K562 (cell line): ENCODE measurements at regions not wholly inside any gene's neighbourhood (a gene's known extent, or its start where the extent isn't known, plus 50 kb on each side); places are given as distances from the start of the nearest gene placed in this dataset.

ENCODE experiments used
- ATAC-seq: fragments of 200-7000 bp; cut with Tn5 transposase; 3 replicates; pipeline ENCODE4 v1.9.1; 2020; ENCODE audit warnings: moderate library complexity
- BruUV-seq: library from RNA; stranded (reverse); fragments of 400-500 nt; replicated peaks from 2 replicates; lab custom pipeline; 2021; lab: Mats Ljungman, UMichigan
- CTCF ChIA-PET: fragments of 300-600 bp; formaldehyde crosslinking; extraction: SDS; loops from one replicate; lab custom pipeline; 2021; ENCODE audit warnings: low intra/inter-chr PET ratio; lab: Yijun Ruan, JAX
- POLR2A ChIA-PET: fragments of 300-600, 350-650 bp; sonication (Branson Sonifier 250); formaldehyde crosslinking; extraction: SDS; loops from one replicate; lab custom pipeline; 2021; ENCODE audit warnings: antibody characterized with exemption, inconsistent platforms; lab: Yijun Ruan, JAX
- DNase-seq, 4 experiments: peaks; one replicate each; pipeline versions ENCODE4 v3.0.0 to v3.0.0-alpha.2; 2011 to 2018; ENCODE audit warnings: low spot score in 3 of 4, mixed read lengths in 3 of 4; ENCODE audit errors: extremely low read depth in 1 of 4
- FAIRE-seq: peaks from 2 replicates; lab custom pipeline; 2011; peaks lifted over from hg19 to GRCh38; lab: Jason Lieb, UNC
- H2AFZ ChIP-seq: 2 replicates; pipeline ENCODE4 v1.6.0; 2011; ENCODE audit warnings: low read depth, low read length, control low read depth, inconsistent platforms
- H3K27ac ChIP-seq: fragments of 200-600 bp; 3 replicates; pipeline ENCODE4 v1.8.0; 2011; ENCODE audit warnings: low read depth, mild to moderate bottlenecking, control low read depth, inconsistent platforms, low read length, moderate library complexity, mixed read lengths; ENCODE audit errors: extremely low read depth
- H3K27me3 ChIP-seq, 2 experiments: fragments of 300-600 bp in 1 of 2; 2 replicates in 1 of 2; 3 replicates in 1 of 2; pipeline versions ENCODE4 v1.6.0 to v1.8.0; 2011; ENCODE audit warnings: inconsistent platforms in 2 of 2, low read length in 2 of 2, mild to moderate bottlenecking in 1 of 2, mixed read lengths in 1 of 2, moderate library complexity in 1 of 2; ENCODE audit not compliant: control insufficient read depth in 2 of 2, insufficient read depth in 2 of 2
- H3K36me3 ChIP-seq: fragments of 300-600 bp; 3 replicates; pipeline ENCODE4 v1.8.0; 2011; ENCODE audit warnings: mild to moderate bottlenecking, low read length, inconsistent platforms; ENCODE audit not compliant: control insufficient read depth, insufficient read depth
- H3K4me1 ChIP-seq, 2 experiments: fragments of 200-600 bp in 1 of 2; replicated peaks in 1 of 2; 2 replicates in 1 of 2; 3 replicates in 1 of 2; pipeline versions ENCODE4 v1.5.1 to v1.8.0; 2011; ENCODE audit warnings: inconsistent platforms in 2 of 2, low read length in 2 of 2, mild to moderate bottlenecking in 1 of 2, mixed read lengths in 1 of 2, moderate library complexity in 1 of 2; ENCODE audit not compliant: control insufficient read depth in 2 of 2, insufficient read depth in 2 of 2
- H3K4me2 ChIP-seq: 2 replicates; pipeline ENCODE4 v1.6.1; 2011; ENCODE audit warnings: low read length, control low read depth, inconsistent platforms, mixed read lengths; ENCODE audit not compliant: insufficient read depth
- H3K4me3 ChIP-seq: fragments of 200-600 bp; sonication (generic), shearing (Covaris generic); 2 replicates; pipeline ENCODE4 v1.5.1; 2016; ENCODE audit warnings: control low read depth, inconsistent platforms
- H3K79me2 ChIP-seq: fragments of 200-600 bp; 3 replicates; pipeline ENCODE4 v1.8.0; 2011; ENCODE audit warnings: low read length, inconsistent platforms; ENCODE audit not compliant: control insufficient read depth, insufficient read depth
- H3K9ac ChIP-seq, 2 experiments: 2 replicates each; pipeline versions ENCODE4 v1.6.0 to v1.6.1; 2011; ENCODE audit warnings: low read depth in 2 of 2, low read length in 2 of 2, control low read depth in 1 of 2, inconsistent platforms in 1 of 2, mild to moderate bottlenecking in 1 of 2, mixed read lengths in 1 of 2; ENCODE audit not compliant: insufficient read depth in 1 of 2
- H3K9me1 ChIP-seq: one replicate; pipeline ENCODE4 v1.6.0; 2011; ENCODE audit warnings: inconsistent platforms, mild to moderate bottlenecking, low read length, moderate library complexity; ENCODE audit not compliant: control insufficient read depth, insufficient read depth
- H3K9me3 ChIP-seq: replicated peaks from 2 replicates; pipeline ENCODE4 v1.5.1; 2011; ENCODE audit warnings: low read depth, low read length, inconsistent platforms; ENCODE audit not compliant: control insufficient read depth, insufficient read depth
- H4K20me1 ChIP-seq: replicated peaks from 2 replicates; pipeline ENCODE4 v1.6.1; 2011; ENCODE audit warnings: low read length, inconsistent platforms, mixed read lengths; ENCODE audit not compliant: control insufficient read depth, insufficient read depth
- ADNP ChIP-seq: fragments of 200-800 bp; sonication (Bioruptor generic); IDR thresholded peaks from 2 replicates; pipeline ENCODE4 v1.6.1; 2016; ENCODE audit warnings: missing genetic modification characterization, missing compliant biosample characterization
- BCOR ChIP-seq: fragments of 450-650 bp; IDR thresholded peaks from 2 replicates; pipeline ENCODE4 v1.6.1; 2016
- CHD4 ChIP-seq: fragments of 200-600 bp; sonication (generic); IDR thresholded peaks from 3 replicates; pipeline ENCODE4 v1.6.1; 2012; ENCODE audit warnings: low read depth, mild to moderate bottlenecking, mixed read lengths, low read length, inconsistent platforms; ENCODE audit not compliant: insufficient read depth, insufficient replicate concordance, poor library complexity, severe bottlenecking
- KDM1A ChIP-seq, 2 experiments: fragments of 450-650 bp; IDR thresholded peaks; 2 replicates each; pipeline ENCODE4 v1.6.1; 2016; ENCODE audit warnings: mild to moderate bottlenecking in 2 of 2
- LCOR ChIP-seq: sonication (generic); formaldehyde crosslinking; IDR thresholded peaks from 2 replicates; pipeline ENCODE4 v1.8.0; 2022; ENCODE audit warnings: mild to moderate bottlenecking, missing genetic modification reagents
- RREB1 ChIP-seq: fragments of 250-450 bp; sonication (Bioruptor Pico); IDR thresholded peaks from 2 replicates; pipeline ENCODE4 v1.4.0; 2020
- ZHX1 ChIP-seq: fragments of 150-350 bp; conservative IDR thresholded peaks from 2 replicates; pipeline ENCODE4 v1.6.1; 2014; ENCODE audit warnings: low read length
- ZMIZ1 ChIP-seq, 2 experiments: fragments of 150-350 bp in 1 of 2; IDR thresholded peaks; 2 replicates each; pipeline ENCODE4 v1.6.1; 2012 to 2016; ENCODE audit warnings: low read depth in 2 of 2, low read length in 2 of 2, mild to moderate bottlenecking in 1 of 2, moderate library complexity in 1 of 2
- in situ Hi-C: fragments of 300-500 bp; cut with MboI; formaldehyde crosslinking; loops from 4 replicates; pipeline ENCODE4 v1.15.0; 2018; ENCODE audit warnings: inconsistent platforms, mixed read lengths
- intact Hi-C: fragments of 100-400 bp; cut with micrococcal nuclease; formaldehyde crosslinking; loops from 2 replicates; pipeline ENCODE4 v1.14.2; 2022

GRCh38 chr11:109857637-109858036, 235.6 kb upstream of the ZC3H12C start:
- Histone ChIP-seq H4K20me1 (no peaks in the 10 kb centered on the region), H3K27me3 (no peaks in the 10 kb centered on the region), H3K9ac (no peak overlapping the region), H3K4me2 (no peak overlapping the region), H3K4me1 (peaks cover 0 to 3% of the 10 kb centered on the region in 2 experiments; a peak in 1 of 5 replicates), H3K36me3 (no peaks in the 10 kb centered on the region), H3K27ac (no peak overlapping the region), H3K9me3 (no peaks in the 10 kb centered on the region; the same call in 1 of the 2 replicates), H3K4me3 (no peak overlapping the region), H3K79me2 (no peaks in the 10 kb centered on the region), H3K9me1 (no peaks in the 10 kb centered on the region), H2AFZ (no peak overlapping the region)
- no TSS peak for BruUV-seq
- intact Hi-C loops (loop anchor here (5.0 to 10.0 kb wide), 3 partner anchors 237 to 1160 kb away; partner anchors contain the start of gene ZC3H12C), in situ Hi-C loops (no loop called here)
- DNase-seq (no peak), FAIRE-seq (no peak), ATAC-seq (no peak)
- ChIA-PET CTCF (no interaction called here), POLR2A (no interaction called here)
- no peak for TF ChIP-seq RREB1 (CRISPR knock-in tag)
- TF ChIP-seq LCOR (CRISPR knock-in tag) = no peak
- peak; percentile 15 to 59; a peak in 3 of 4 replicates for TF ChIP-seq KDM1A (IDR thresholded peaks at IDR 0.05)
- TF ChIP-seq ZMIZ1 (IDR thresholded peaks at IDR 0.05; ENCODE audit: low read depth in 2 of 2, low read length in 2 of 2) = no peak
- TF ChIP-seq ZHX1 = no peak
- TF ChIP-seq CHD4 = peak; percentile 68
- peak; percentile 50; the same call in 1 of the 2 replicates for TF ChIP-seq ADNP (tag)
- peak; percentile 81 for TF ChIP-seq BCOR
